HG02938 (cell line): ENCODE measurements at regions not wholly inside any gene's neighbourhood (a gene's known extent, or its start where the extent isn't known, plus 50 kb on each side); places are given as distances from the start of the nearest gene placed in this dataset.
"Not testable (repeated sequence)": the region's sequence is repeated elsewhere in the genome, so short reads cannot be mapped to it uniquely, and the experiment has no call there.

Source experiments
- ATAC-seq: cut with Tn5 transposase; IDR thresholded peaks from one replicate; pipeline ENCODE4 v1.9.1; 2021; ENCODE audit warnings: mild to moderate bottlenecking, moderate library complexity; ENCODE audit not compliant: unreplicated experiment

DNA sequence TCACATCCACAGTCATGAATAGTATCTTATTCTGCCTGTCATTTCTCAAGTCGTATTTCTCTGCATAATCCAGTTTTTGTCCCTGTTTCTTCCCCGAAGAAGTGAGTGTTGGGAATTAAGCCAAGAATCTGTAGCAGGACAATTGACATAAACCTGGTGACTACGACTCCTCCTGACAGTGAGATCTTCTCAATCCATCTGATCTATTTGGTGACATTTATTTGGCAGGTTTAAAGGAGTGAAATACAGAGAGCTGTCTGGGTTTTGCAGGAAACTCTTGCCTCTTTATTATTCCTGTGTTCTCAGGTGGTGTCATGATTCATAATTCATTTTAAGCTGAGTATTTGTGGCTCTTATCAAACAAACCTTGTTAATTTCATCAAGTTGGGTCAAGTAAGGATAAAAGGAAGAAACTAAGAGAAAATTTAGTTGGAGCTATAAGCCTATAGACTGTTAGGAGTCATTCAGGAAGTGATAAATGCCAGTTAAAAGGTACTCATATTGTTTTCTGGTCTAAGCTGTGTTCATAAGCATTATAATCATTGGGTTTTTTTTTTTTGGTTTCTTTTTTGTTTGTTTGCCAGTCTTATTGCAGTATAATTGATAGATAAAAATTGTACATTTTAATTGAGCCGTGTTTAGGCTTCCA lies 95.9 kb upstream of the PCSK1 start:
- ATAC-seq, result no peak

DNA sequence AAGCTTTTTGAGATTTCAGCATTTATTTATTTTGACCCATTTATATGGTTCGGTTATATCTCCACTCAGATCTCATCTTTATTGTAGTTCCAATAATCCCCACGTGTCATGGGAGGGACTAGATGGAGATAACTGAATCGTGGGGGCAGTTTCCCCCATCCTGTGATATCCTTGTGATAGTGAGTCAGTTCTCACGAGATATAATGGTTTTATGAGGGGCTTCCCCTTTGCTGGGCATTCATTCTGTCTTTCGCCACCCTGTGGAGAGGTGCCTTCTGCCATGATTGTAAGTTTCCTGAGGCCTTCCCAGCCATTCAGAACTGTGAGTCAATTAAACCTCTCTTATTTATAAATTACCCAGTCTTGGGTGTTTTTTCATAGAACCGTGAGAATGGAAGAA lies 96.5 kb upstream of the PCSK1 start:
- ATAC-seq, result no peak

- no peak for ATAC-seq
Observed at GRCh38 chr5:96530901-96531300, 97.9 kb upstream of the PCSK1 start.

GRCh38 chr5:96533371-96533770 lies 100.3 kb upstream of the PCSK1 start:
- ATAC-seq, result no peak

DNA sequence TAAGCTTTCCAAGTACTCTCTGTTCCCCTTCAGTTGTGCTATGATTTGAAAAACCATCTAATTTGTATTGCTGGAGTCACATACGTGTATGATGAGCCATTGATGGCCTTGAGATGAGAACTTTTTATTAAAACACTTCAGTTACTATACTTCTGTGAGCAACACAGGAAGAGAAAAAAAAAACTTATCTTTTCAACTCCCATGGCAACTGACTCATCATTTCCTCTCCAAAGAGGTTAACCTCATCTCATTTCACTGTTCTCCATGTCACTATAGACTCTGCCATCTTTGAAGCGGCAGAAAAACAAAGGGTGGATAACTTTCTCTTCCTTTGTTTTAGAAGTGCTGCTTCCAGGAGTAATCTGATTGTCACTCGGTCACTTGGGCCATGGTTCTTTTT lies 104.3 kb upstream of the PCSK1 start:
- ATAC-seq, result no peak

- no peak for ATAC-seq
Observed at GRCh38 chr5:96538808-96539250, 105.8 kb upstream of the PCSK1 start.

- ATAC-seq, result no peak
Observed at GRCh38 chr5:96546120-96546519, 113.1 kb upstream of the PCSK1 start.

DNA sequence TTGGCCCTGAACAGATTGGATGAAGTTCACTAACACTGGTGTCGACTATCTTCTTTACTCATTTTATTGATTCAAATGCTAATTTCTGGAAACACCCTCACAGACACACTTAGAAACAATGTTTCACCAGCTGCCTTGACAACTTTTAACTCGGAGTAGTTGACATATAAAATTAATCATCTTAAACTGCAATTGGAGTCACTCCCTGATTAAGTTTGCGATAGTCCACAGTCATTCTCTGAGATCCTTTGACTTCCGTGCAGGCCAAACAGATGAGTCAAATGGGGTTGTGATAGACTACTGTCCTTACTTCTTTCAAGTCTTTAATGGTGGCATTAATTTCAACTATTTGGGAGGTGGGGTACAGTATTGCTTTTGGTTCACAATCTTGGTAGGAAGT lies 114.4 kb upstream of the PCSK1 start:
- ATAC-seq, result no peak

- no peak for ATAC-seq
Observed at GRCh38 chr5:96548905-96549304, 113.3 kb upstream of the CAST start.

DNA sequence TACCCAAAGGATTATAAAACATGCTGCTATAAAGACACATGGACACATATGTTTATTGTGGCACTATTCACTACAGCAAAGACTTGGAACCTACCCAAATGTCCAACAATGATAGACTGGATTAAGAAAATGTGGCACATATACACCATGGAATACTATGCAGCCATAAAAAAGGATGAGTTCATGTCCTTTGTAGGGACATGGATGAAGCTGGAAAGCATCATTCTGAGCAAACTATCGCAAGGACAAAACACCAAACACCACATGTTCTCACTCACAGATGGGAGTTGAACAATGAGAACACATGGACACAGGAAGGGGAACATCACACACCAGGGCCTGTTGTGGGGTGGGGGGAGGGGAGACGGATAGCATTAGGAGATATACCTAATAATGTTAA lies 101.3 kb upstream of the CAST start:
- ATAC-seq, result not testable (repeated sequence)

DNA sequence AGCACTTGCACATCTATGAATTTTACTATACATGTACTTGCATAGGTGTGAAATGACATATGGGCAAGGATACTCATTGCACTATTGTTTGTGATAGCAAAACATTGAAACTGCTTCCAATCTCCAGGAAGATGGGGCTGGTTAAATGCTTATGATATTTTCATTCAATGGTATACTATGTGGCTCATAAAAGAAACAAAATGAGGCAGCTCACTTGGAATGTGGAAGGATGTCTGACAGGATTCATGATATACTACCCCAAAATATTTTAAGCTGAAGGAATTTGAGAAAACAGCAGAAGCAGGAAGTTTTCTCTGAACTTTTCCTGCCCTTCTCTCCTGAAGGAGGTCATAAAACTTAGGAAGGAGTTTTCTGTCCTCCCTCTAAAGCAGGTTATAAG lies 99.6 kb upstream of the CAST start:
- no peak for ATAC-seq

GRCh38 chr5:96563816-96564215 lies 98.4 kb upstream of the CAST start:
- ATAC-seq, result no peak

- ATAC-seq, result peak; percentile 55
Observed at GRCh38 chr5:96565582-96566265, 96.5 kb upstream of the CAST start.

- ATAC-seq, result no peak
Observed at GRCh38 chr5:96566833-96567587, 95.2 kb upstream of the CAST start.

DNA sequence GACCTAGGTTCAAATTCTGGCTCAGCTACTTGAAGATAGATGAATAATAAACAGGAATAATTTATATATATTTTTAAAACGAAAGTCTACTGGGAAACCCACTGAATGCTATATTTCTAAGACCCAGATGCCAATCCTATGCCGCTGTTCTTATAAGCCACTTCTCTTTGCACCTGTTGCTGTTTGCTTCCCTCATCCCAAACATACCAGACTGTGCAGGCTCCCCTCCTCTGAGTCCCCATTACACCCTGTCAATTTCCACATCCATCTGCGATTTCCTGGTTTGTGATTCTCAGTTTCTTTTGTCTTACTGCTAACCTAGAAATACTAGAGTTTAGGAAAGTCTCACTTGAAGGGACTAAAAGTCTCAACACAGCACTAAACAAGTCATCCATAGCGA lies 92.8 kb upstream of the CAST start:
- no peak for ATAC-seq

DNA sequence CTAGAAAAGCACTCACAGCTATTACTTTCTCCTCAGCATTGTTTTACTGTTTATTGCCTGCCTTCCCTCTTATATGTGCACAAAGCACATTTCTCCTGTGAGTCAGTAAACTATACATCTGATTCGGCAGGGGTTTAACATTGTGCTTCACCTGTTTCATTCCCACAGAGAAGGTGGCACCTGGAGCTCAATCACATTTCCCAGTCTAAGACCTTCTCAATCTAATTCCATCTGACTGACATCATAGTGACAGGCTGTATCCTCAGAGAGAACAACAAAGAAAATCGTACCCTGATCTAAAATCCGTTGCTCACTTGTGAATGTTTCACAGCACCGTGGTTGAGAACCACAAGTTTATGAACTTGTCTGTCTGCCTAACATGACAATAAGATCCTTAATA lies 92.4 kb upstream of the CAST start:
- no peak for ATAC-seq

- ATAC-seq, result no peak
Observed at GRCh38 chr5:96572864-96573512, 89.2 kb upstream of the CAST start.

DNA sequence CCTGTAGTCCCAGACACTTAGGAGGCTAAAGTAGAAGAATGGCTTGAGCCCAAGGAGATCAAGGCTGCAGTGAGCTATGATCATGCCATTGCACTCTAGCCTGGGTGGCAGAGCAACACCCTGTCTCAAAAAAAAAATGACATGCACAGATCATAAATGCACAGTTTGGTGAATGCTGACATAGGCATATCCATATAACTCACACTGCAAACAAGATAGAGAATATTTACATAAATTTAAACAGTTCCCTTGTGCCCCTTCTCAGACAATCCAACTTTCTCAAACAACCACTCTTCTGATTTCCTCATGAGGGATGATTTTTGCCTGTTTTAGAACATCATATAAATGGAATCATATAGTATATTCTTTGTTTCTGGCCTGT lies 88.7 kb upstream of the CAST start:
- no peak for ATAC-seq

- ATAC-seq, result no peak
Observed at GRCh38 chr5:96576876-96577275, 85.3 kb upstream of the CAST start.

- ATAC-seq, result no peak
Observed at GRCh38 chr5:96577909-96578308, 84.3 kb upstream of the CAST start.

GRCh38 chr5:96579711-96580110 lies 82.5 kb upstream of the CAST start:
- no peak for ATAC-seq

GRCh38 chr5:96582343-96582742 lies 79.8 kb upstream of the CAST start:
- no peak for ATAC-seq
